GM19043 (cell line): ENCODE measurements at regions not wholly inside any gene's neighbourhood (a gene's known extent, or its start where the extent isn't known, plus 50 kb on each side); places are given as distances from the start of the nearest gene placed in this dataset.

Experiments used
- ATAC-seq: cut with Tn5 transposase; IDR thresholded peaks from one replicate; pipeline ENCODE4 v1.9.1; 2021; ENCODE audit warnings: low read depth; ENCODE audit not compliant: unreplicated experiment

- ATAC-seq: no peak
Measured at GRCh38 chr2:171225989-171226388, 65.3 kb upstream of the TLK1 start.

GRCh38 chr2:171225302-171225980 lies 64.7 kb upstream of the TLK1 start:
- ATAC-seq: no peak

GRCh38 chr2:171217330-171217729 lies 56.6 kb upstream of the TLK1 start:
- ATAC-seq: no peak

GRCh38 chr2:171216631-171217030 lies 55.9 kb upstream of the TLK1 start:
- no peak for ATAC-seq

GRCh38 chr2:171214093-171214492 lies 53.4 kb upstream of the TLK1 start:
- ATAC-seq: no peak

GRCh38 chr2:171210864-171211431 lies 50.3 kb upstream of the TLK1 start:
- peak; percentile 83 for ATAC-seq
